GM12878 (cell line): ENCODE measurements at regions not wholly inside any gene's neighbourhood (a gene's known extent, or its start where the extent isn't known, plus 50 kb on each side); places are given as distances from the start of the nearest gene placed in this dataset.

Experiments used
- ATAC-seq: fragments of 200-7000 bp; cut with Tn5 transposase; 3 replicates; pipeline ENCODE4 v1.9.1; 2020; ENCODE audit warnings: mild to moderate bottlenecking, moderate library complexity
- BruUV-seq: library from RNA; stranded (reverse); fragments of 400-500 nt; replicated peaks from 2 replicates; lab custom pipeline; 2021; lab: Mats Ljungman, UMichigan
- CTCF ChIA-PET: fragments of 300-600 bp; sonication (Branson Sonifier 250); formaldehyde crosslinking; extraction: SDS; loops from one replicate; lab custom pipeline; 2021; ENCODE audit warnings: inconsistent platforms; lab: Yijun Ruan, JAX
- POLR2A ChIA-PET: fragments of 350-600 bp; formaldehyde crosslinking; extraction: SDS; loops from one replicate; lab custom pipeline; 2021; ENCODE audit warnings: inconsistent platforms; lab: Charles Lee
- RAD21 ChIA-PET: fragments of 300-600 bp; sonication (Branson Sonifier 250); formaldehyde crosslinking; loops from one replicate; lab custom pipeline; 2023; ENCODE audit warnings: antibody characterized with exemption; ENCODE audit not compliant: unreplicated experiment; lab: Charles Lee
- SMC1A ChIA-PET: fragments of 300-600 bp; sonication (Branson Sonifier 250); formaldehyde crosslinking; loops from one replicate; lab custom pipeline; 2023; ENCODE audit not compliant: unreplicated experiment, uncharacterized antibody; lab: Charles Lee
- DNase-seq: peaks from one replicate; pipeline ENCODE4 v3.0.0-alpha.2; 2011; ENCODE audit warnings: low read depth, low spot score
- FAIRE-seq: peaks from 3 replicates; lab custom pipeline; 2011; peaks lifted over from hg19 to GRCh38; lab: Jason Lieb, UNC
- H2AFZ ChIP-seq: 2 replicates; pipeline ENCODE4 v1.6.0; 2011; ENCODE audit warnings: low read depth, low read length, control low read depth; ENCODE audit not compliant: control insufficient read depth
- H3K27ac ChIP-seq: 2 replicates; pipeline ENCODE4 v1.5.1; 2011; ENCODE audit warnings: control low read depth; ENCODE audit not compliant: control insufficient read depth, insufficient read depth
- H3K27me3 ChIP-seq, 2 experiments: replicated peaks in 1 of 2; 2 replicates each; pipeline versions ENCODE4 v1.6.0 to v1.6.1; 2011; ENCODE audit warnings: low read length in 1 of 2; ENCODE audit not compliant: control insufficient read depth in 2 of 2, insufficient read depth in 2 of 2
- H3K36me3 ChIP-seq, 2 experiments: 2 replicates each; pipeline ENCODE4 v1.5.1; 2011; ENCODE audit warnings: low read length in 1 of 2; ENCODE audit not compliant: control insufficient read depth in 2 of 2, insufficient read depth in 2 of 2
- H3K4me1 ChIP-seq: 2 replicates; pipeline ENCODE4 v1.6.1; 2011; ENCODE audit warnings: mild to moderate bottlenecking, low read length, moderate library complexity, mixed read lengths; ENCODE audit not compliant: control insufficient read depth, insufficient read depth
- H3K4me2 ChIP-seq: 2 replicates; pipeline ENCODE4 v1.6.0; 2011; ENCODE audit warnings: control low read depth; ENCODE audit not compliant: control insufficient read depth, insufficient read depth
- H3K4me3 ChIP-seq: fragments of 200-600 bp; sonication (generic); 2 replicates; pipeline ENCODE4 v1.5.1; 2016
- H3K79me2 ChIP-seq: 2 replicates; pipeline ENCODE4 v1.6.0; 2011; ENCODE audit warnings: low read length; ENCODE audit not compliant: control insufficient read depth, insufficient read depth
- H3K9ac ChIP-seq: 2 replicates; pipeline ENCODE4 v1.8.0; 2011; ENCODE audit warnings: low read length, control low read depth, mixed read lengths; ENCODE audit not compliant: control insufficient read depth, insufficient read depth
- H3K9me3 ChIP-seq: replicated peaks from 3 replicates; pipeline ENCODE4 v1.5.1; 2011; ENCODE audit warnings: mild to moderate bottlenecking, low read length; ENCODE audit not compliant: control insufficient read depth, insufficient read depth
- H4K20me1 ChIP-seq: 2 replicates; pipeline ENCODE4 v1.6.0; 2011; ENCODE audit not compliant: control insufficient read depth, insufficient read depth
- CBFB ChIP-seq: IDR thresholded peaks from 2 replicates; pipeline ENCODE4 v1.6.1; 2016; ENCODE audit warnings: antibody characterized with exemption, low read depth
- KLF5 ChIP-seq: fragments of 450-650 bp; IDR thresholded peaks from 2 replicates; pipeline ENCODE4 v1.6.1; 2014; ENCODE audit warnings: mild to moderate bottlenecking; ENCODE audit not compliant: partially characterized antibody
- MEF2A ChIP-seq: IDR thresholded peaks from 2 replicates; pipeline ENCODE4 v1.6.1; 2011; ENCODE audit warnings: low read depth, mild to moderate bottlenecking, low read length, moderate library complexity; ENCODE audit not compliant: insufficient read depth
- MTA3 ChIP-seq: IDR thresholded peaks from 2 replicates; pipeline ENCODE4 v1.6.1; 2012; ENCODE audit warnings: low read length, inconsistent platforms, borderline replicate concordance
- MXI1 ChIP-seq: fragments of 150-350 bp; IDR thresholded peaks from 2 replicates; pipeline ENCODE4 v1.6.1; 2011; ENCODE audit warnings: low read depth, mild to moderate bottlenecking, inconsistent platforms, low read length, improper control_type of control experiment
- NBN ChIP-seq: fragments of 450-650 bp; IDR thresholded peaks from 2 replicates; pipeline ENCODE4 v1.6.1; 2016
- RCOR1 ChIP-seq: conservative IDR thresholded peaks from 2 replicates; pipeline ENCODE4 v1.6.1; 2012; ENCODE audit warnings: low read depth, low read length, improper control_type of control experiment
- RUNX3 ChIP-seq: IDR thresholded peaks from 2 replicates; pipeline ENCODE4 v1.6.1; 2012; ENCODE audit warnings: low read length, inconsistent platforms
- SUZ12 ChIP-seq: fragments of 200-600 bp; sonication (generic); IDR thresholded peaks from one replicate; pipeline ENCODE4 v1.6.1; 2018; ENCODE audit warnings: antibody characterized with exemption, mild to moderate bottlenecking; ENCODE audit not compliant: unreplicated experiment
- TARDBP ChIP-seq: IDR thresholded peaks from 2 replicates; pipeline ENCODE4 v1.6.1; 2016; ENCODE audit warnings: borderline replicate concordance
- TBL1XR1 ChIP-seq: IDR thresholded peaks from 2 replicates; pipeline ENCODE4 v1.6.1; 2012; ENCODE audit warnings: low read depth, low read length, improper control_type of control experiment
- ZNF207 ChIP-seq: fragments of 450-650 bp; IDR thresholded peaks from 2 replicates; pipeline ENCODE4 v1.6.1; 2014; ENCODE audit warnings: antibody characterized with exemption, mild to moderate bottlenecking, borderline replicate concordance
- ZNF384 ChIP-seq: IDR thresholded peaks from 2 replicates; pipeline ENCODE4 v1.6.1; 2012; ENCODE audit warnings: low read depth, mild to moderate bottlenecking, low read length, improper control_type of control experiment, borderline replicate concordance
- WGBS: methylation state at CpG from one replicate; pipeline ENCODE4 v1.1.6; 2016; ENCODE audit warnings: low lambda C conversion rate; ENCODE audit not compliant: insufficient replicate concordance, insufficient coverage; ENCODE audit errors: missing lambda C conversion rate; 5-methylcytosine and 5-hydroxymethylcytosine counted together
- in situ Hi-C: fragments of 300-500 bp; cut with MboI; formaldehyde crosslinking; loops from 9 replicates; pipeline ENCODE4 v1.14.3; 2018; ENCODE audit warnings: mixed read lengths
- intact Hi-C: fragments of 100-400 bp; cut with micrococcal nuclease; formaldehyde crosslinking; loops from one replicate; pipeline ENCODE4 v1.14.2; 2022; ENCODE audit not compliant: unreplicated experiment
- TF ChIP-seq, protein P1 (sequence below): fragments of 450-650 bp; IDR thresholded peaks from 2 replicates; pipeline ENCODE4 v1.6.1; 2017; ENCODE audit warnings: borderline replicate concordance
- TF ChIP-seq, protein P2 (sequence below): IDR thresholded peaks from 2 replicates; pipeline ENCODE4 v1.6.1; 2012; ENCODE audit warnings: low read depth, low read length, improper control_type of control experiment
- TF ChIP-seq, protein P3 (sequence below): fragments of 450-650 bp; IDR thresholded peaks from 2 replicates; pipeline ENCODE4 v1.6.1; 2016; ENCODE audit warnings: mild to moderate bottlenecking
- TF ChIP-seq, protein P4 (sequence below): fragments of 450-650 bp; IDR thresholded peaks from 2 replicates; pipeline ENCODE4 v1.6.1; 2017; ENCODE audit warnings: mild to moderate bottlenecking, moderate library complexity

DNA sequence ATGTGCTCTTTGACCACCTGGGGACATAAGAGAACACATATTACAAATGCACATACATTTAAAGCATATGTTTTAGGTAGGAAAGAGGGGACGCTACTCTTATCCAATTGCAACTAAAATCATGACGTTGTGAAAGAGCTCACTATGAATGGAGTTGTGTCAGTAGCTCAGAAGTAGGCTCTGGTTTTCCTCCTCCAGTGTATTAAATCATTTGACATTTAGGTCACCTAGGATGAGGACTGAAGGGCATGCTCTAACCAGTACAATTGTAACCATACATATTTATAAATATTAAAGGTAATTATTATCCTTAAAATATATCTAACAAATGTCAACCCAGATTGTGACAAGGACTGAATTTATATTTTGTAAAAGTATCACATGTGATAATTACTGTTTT is 389.0 kb downstream of the KLF12 start (continued):
- TF ChIP-seq RUNX3 (no peak), TBL1XR1 (no peak), SUZ12 (no peak), ZNF384 (no peak)

DNA sequence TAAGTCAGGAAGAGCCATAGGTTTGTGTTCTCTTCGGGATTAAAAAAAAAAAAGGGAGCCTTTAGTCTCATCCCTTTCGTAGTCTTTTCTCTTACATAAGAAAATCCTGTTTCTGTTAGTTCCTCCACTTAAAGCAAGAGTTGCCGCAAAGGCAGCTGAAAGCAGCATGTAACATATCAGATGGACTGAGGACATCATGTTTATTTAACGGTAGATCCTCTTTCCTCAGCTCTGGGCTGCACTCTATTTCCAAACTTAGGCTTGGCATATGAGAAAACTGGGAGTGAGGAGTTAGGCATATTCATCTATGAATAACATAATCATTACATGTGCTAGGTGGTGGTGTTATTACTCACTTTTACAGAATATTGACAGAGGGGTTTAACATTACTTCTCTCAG is 391.2 kb downstream of the KLF12 start:
- FAIRE-seq (no peak), DNase-seq (no peak), ATAC-seq (no peak)
- ChIA-PET SMC1A (interaction anchor here (1.5 kb wide), 1 partner anchor 9 kb away, joined by 3 read pairs; no protein-coding TSS in a partner anchor), POLR2A (no interaction called here), CTCF (no interaction called here), RAD21 (no interaction called here)
- Histone ChIP-seq H3K4me2 (no peak overlapping the region), H4K20me1 (no peaks in the 10 kb centered on the region), H3K9ac (no peak overlapping the region), H2AFZ (no peak overlapping the region), H3K27ac (no peak overlapping the region), H3K27me3 (no peaks in the 10 kb centered on the region), H3K79me2 (no peaks in the 10 kb centered on the region), H3K4me3 (no peak overlapping the region), H3K9me3 (no peaks in the 10 kb centered on the region), H3K36me3 (no peaks in the 10 kb centered on the region), H3K4me1 (no peaks in the 10 kb centered on the region)
- in situ Hi-C loops (loop anchor here (10.0 kb wide), 1 partner anchor 1482 kb away; no protein-coding TSS in a partner anchor), intact Hi-C loops (no loop called here)
- no TSS peak for BruUV-seq
- 83% methylated on average over 4 of the region's 4 CpGs for WGBS
- TF ChIP-seq RCOR1 = no peak
- TF ChIP-seq, protein P1, sequence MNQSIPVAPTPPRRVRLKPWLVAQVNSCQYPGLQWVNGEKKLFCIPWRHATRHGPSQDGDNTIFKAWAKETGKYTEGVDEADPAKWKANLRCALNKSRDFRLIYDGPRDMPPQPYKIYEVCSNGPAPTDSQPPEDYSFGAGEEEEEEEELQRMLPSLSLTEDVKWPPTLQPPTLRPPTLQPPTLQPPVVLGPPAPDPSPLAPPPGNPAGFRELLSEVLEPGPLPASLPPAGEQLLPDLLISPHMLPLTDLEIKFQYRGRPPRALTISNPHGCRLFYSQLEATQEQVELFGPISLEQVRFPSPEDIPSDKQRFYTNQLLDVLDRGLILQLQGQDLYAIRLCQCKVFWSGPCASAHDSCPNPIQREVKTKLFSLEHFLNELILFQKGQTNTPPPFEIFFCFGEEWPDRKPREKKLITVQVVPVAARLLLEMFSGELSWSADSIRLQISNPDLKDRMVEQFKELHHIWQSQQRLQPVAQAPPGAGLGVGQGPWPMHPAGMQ = no peak
- TF ChIP-seq, protein P2, sequence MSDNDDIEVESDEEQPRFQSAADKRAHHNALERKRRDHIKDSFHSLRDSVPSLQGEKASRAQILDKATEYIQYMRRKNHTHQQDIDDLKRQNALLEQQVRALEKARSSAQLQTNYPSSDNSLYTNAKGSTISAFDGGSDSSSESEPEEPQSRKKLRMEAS = no peak
- no peak for TF ChIP-seq NBN
- no peak for TF ChIP-seq MTA3
- no peak for TF ChIP-seq MXI1
- TF ChIP-seq TARDBP = no peak
- no peak for TF ChIP-seq ZNF207
- TF ChIP-seq, protein P3, sequence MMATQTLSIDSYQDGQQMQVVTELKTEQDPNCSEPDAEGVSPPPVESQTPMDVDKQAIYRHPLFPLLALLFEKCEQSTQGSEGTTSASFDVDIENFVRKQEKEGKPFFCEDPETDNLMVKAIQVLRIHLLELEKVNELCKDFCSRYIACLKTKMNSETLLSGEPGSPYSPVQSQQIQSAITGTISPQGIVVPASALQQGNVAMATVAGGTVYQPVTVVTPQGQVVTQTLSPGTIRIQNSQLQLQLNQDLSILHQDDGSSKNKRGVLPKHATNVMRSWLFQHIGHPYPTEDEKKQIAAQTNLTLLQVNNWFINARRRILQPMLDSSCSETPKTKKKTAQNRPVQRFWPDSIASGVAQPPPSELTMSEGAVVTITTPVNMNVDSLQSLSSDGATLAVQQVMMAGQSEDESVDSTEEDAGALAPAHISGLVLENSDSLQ = no peak
- TF ChIP-seq CBFB = no peak
- TF ChIP-seq, protein P4, sequence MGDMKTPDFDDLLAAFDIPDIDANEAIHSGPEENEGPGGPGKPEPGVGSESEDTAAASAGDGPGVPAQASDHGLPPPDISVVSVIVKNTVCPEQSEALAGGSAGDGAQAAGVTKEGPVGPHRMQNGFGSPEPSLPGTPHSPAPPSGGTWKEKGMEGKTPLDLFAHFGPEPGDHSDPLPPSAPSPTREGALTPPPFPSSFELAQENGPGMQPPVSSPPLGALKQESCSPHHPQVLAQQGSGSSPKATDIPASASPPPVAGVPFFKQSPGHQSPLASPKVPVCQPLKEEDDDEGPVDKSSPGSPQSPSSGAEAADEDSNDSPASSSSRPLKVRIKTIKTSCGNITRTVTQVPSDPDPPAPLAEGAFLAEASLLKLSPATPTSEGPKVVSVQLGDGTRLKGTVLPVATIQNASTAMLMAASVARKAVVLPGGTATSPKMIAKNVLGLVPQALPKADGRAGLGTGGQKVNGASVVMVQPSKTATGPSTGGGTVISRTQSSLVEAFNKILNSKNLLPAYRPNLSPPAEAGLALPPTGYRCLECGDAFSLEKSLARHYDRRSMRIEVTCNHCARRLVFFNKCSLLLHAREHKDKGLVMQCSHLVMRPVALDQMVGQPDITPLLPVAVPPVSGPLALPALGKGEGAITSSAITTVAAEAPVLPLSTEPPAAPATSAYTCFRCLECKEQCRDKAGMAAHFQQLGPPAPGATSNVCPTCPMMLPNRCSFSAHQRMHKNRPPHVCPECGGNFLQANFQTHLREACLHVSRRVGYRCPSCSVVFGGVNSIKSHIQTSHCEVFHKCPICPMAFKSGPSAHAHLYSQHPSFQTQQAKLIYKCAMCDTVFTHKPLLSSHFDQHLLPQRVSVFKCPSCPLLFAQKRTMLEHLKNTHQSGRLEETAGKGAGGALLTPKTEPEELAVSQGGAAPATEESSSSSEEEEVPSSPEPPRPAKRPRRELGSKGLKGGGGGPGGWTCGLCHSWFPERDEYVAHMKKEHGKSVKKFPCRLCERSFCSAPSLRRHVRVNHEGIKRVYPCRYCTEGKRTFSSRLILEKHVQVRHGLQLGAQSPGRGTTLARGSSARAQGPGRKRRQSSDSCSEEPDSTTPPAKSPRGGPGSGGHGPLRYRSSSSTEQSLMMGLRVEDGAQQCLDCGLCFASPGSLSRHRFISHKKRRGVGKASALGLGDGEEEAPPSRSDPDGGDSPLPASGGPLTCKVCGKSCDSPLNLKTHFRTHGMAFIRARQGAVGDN = no peak
- no peak for TF ChIP-seq MEF2A
- no peak for TF ChIP-seq KLF5
